Activated CD8-positive, alpha-beta memory T cell treated with anti-CD3 and anti-CD28 coated beads for 36 hours (primary cell): ENCODE measurements at regions not wholly inside any gene's neighbourhood (a gene's known extent, or its start where the extent isn't known, plus 50 kb on each side); places are given as distances from the start of the nearest gene placed in this dataset.

Experiments used
- CTCF ChIA-PET: fragments of 350-600 bp; sonication (Branson Sonifier 250); formaldehyde crosslinking; loops from one replicate; lab custom pipeline; 2021; ENCODE audit warnings: antibody characterized with exemption; lab: Charles Lee
- POLR2A ChIA-PET: fragments of 350-600 bp; sonication (Branson Sonifier 250); formaldehyde crosslinking; loops from one replicate; lab custom pipeline; 2021; ENCODE audit warnings: antibody characterized with exemption; lab: Charles Lee

- ChIA-PET POLR2A (no interaction called here), CTCF (no interaction called here)
These were observed 1019.4 kb upstream of the SLC10A2 start for GRCh38 chr13:104085611-104086010.

- ChIA-PET CTCF (no interaction called here), POLR2A (no interaction called here)
These were observed 1008.1 kb upstream of the SLC10A2 start for GRCh38 chr13:104074326-104074725.

- POLR2A ChIA-PET = no interaction called here
- CTCF ChIA-PET = no interaction called here
These were observed 1005.6 kb upstream of the SLC10A2 start for GRCh38 chr13:104071806-104072205.

GRCh38 chr13:104065328-104065727, 999.1 kb upstream of the SLC10A2 start:
- CTCF ChIA-PET = no interaction called here
- POLR2A ChIA-PET = no interaction called here

- POLR2A ChIA-PET = no interaction called here
These were observed 991.6 kb upstream of the SLC10A2 start for GRCh38 chr13:104057861-104058260.

GRCh38 chr13:104045907-104046306, 979.7 kb upstream of the SLC10A2 start:
- CTCF ChIA-PET = no interaction called here
- POLR2A ChIA-PET = no interaction called here

More at GRCh38 chr13:104057861-104058260, 991.6 kb upstream of the SLC10A2 start:
- CTCF ChIA-PET = no interaction called here

- CTCF ChIA-PET = no interaction called here
- POLR2A ChIA-PET = no interaction called here
These were observed 977.0 kb upstream of the SLC10A2 start for GRCh38 chr13:104043184-104043583.

GRCh38 chr13:104034891-104035290, 968.7 kb upstream of the SLC10A2 start:
- ChIA-PET CTCF (no interaction called here), POLR2A (no interaction called here)

- ChIA-PET CTCF (no interaction called here), POLR2A (no interaction called here)
These were observed 959.1 kb upstream of the SLC10A2 start for GRCh38 chr13:104025303-104025702.

GRCh38 chr13:104024416-104025170, 958.4 kb upstream of the SLC10A2 start:
- POLR2A ChIA-PET = no interaction called here
- CTCF ChIA-PET = no interaction called here

GRCh38 chr13:104021806-104022397, 955.7 kb upstream of the SLC10A2 start:
- ChIA-PET POLR2A (no interaction called here), CTCF (no interaction called here)

- CTCF ChIA-PET = no interaction called here
- POLR2A ChIA-PET = no interaction called here
These were observed 951.1 kb upstream of the SLC10A2 start for GRCh38 chr13:104017317-104017716.

- CTCF ChIA-PET = no interaction called here
- POLR2A ChIA-PET = no interaction called here
These were observed 949.6 kb upstream of the SLC10A2 start for GRCh38 chr13:104015646-104016396.

- ChIA-PET POLR2A (no interaction called here), CTCF (no interaction called here)
These were observed 948.8 kb upstream of the SLC10A2 start for GRCh38 chr13:104014803-104015645.

- CTCF ChIA-PET = no interaction called here
- POLR2A ChIA-PET = no interaction called here
These were observed 945.5 kb upstream of the SLC10A2 start for GRCh38 chr13:104011505-104012241.

- ChIA-PET POLR2A (no interaction called here), CTCF (no interaction called here)
These were observed 942.6 kb upstream of the SLC10A2 start for GRCh38 chr13:104008541-104009435.

GRCh38 chr13:104008075-104008474, 941.9 kb upstream of the SLC10A2 start:
- CTCF ChIA-PET = no interaction called here
- POLR2A ChIA-PET = no interaction called here

GRCh38 chr13:104006625-104007075, 940.4 kb upstream of the SLC10A2 start:
- POLR2A ChIA-PET = no interaction called here
- CTCF ChIA-PET = no interaction called here
